ENCODE measurements at regions not wholly inside any gene's neighbourhood (a gene's known extent, or its start where the extent isn't known, plus 50 kb on each side); places are given as distances from the start of the nearest gene placed in this dataset.

DNA sequence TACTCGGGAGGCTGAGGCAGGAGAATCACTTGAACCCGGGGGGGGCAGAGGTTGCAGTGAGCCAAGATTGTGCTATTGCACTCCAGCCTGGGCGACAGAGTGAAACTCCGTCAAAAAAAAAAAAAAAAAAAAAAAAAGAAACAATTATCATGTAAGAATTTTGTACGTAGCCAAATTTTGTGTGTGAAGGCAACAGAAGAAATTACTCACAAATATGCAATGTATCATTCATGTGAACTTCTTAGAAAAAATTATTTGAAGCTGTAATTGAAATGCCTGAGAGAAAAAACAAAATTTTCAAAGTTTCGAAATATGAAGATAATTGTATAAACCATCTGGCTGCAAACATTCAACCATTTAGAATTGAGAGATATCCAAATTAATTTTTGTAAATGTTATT, 204.8 kb upstream of the PARD3B start:
- no peak overlapping the region for H3K9ac ChIP-seq (ENCODE audit: insufficient read depth, low read depth, low read length)
- FAIRE-seq (no peak), ATAC-seq (no peak), DNase-seq (ENCODE audit: low spot score) (no peak)
- ChIA-PET CTCF (ENCODE audit: low intra/inter-chr PET ratio, low total read pairs) (no interaction called here), POLR2A (no interaction called here)
- no peak overlapping the region for H2AFZ ChIP-seq (ENCODE audit: low read length)
- no peaks in the 10 kb centered on the region for H3K79me2 ChIP-seq (ENCODE audit: insufficient read depth, low read length)
- WGBS (ENCODE audit: low lambda C conversion rate), result 66% methylated on average over 6 of the region's 6 CpGs
- no peaks in the 10 kb centered on the region for H3K27me3 ChIP-seq (ENCODE audit: control insufficient read depth in 1 of 2, insufficient read depth in 2 of 2, low read length in 2 of 2)
- H3K27ac ChIP-seq (ENCODE audit: extremely low read length, insufficient read depth, low read length), result no peak overlapping the region
- H4K20me1 ChIP-seq (ENCODE audit: insufficient read depth, low read length), result no peaks in the 10 kb centered on the region; the same call in 1 of the 2 replicates
- H3K4me3 ChIP-seq (replicated peaks in 1 of 3; ENCODE audit: insufficient read depth in 1 of 3, low read depth in 2 of 3, low read length in 3 of 3), result no peak overlapping the region
- intact Hi-C loops (cut with micrococcal nuclease; ENCODE audit: unreplicated experiment), result no loop called here
- peaks cover 15% of the 10 kb centered on the region; the same call in 1 of the 2 replicates for H3K4me1 ChIP-seq (ENCODE audit: insufficient read depth, low read length)
- H3K9me3 ChIP-seq (ENCODE audit: low read length), result no peaks in the 10 kb centered on the region
- H3K4me2 ChIP-seq (ENCODE audit: low read depth, low read length), result no peak overlapping the region
- no peaks in the 10 kb centered on the region for H3K36me3 ChIP-seq (replicated peaks in 1 of 2; ENCODE audit: control insufficient read depth in 1 of 2, insufficient read depth in 2 of 2, low read length in 2 of 2)
- in situ Hi-C loops (cut with HindIII; ENCODE audit: extremely low pct_ligation_motif_present, low pct_unique_long_range_greater_than_20kb), result loop anchor here (25.0 kb wide), 1 partner anchor 1547 kb away; no protein-coding TSS in a partner anchor
- TF ChIP-seq NR1H2 (CRISPR knock-in tag; IDR thresholded peaks at IDR 0.05; ENCODE audit: borderline replicate concordance, low read depth), result no peak
- BruUV-seq (replicated peaks), result no TSS peak

DNA sequence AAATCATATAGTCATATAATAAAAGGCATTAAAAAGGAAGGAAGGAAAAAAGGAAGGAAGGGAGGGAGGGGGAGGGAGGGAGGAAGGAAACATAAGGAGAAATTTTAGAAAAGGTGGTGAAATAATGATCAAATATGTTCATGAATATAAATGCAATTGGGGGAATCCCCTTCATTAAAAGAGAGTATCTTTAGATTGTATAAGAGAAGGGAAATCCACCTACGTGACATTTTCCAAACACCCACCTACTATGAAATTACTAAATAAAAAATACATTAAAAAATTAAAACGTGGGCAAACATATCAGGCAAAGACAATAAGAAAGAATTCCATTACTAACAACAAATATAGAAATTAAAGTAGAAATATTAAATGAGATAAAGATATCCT, 203.4 kb upstream of the PARD3B start:
- no peaks in the 10 kb centered on the region for H3K27me3 ChIP-seq (ENCODE audit: control insufficient read depth in 1 of 2, insufficient read depth in 2 of 2, low read length in 2 of 2)
- 10% methylated on average over 2 of the region's 2 CpGs for WGBS (ENCODE audit: low lambda C conversion rate)
- no peak overlapping the region for H3K4me2 ChIP-seq (ENCODE audit: low read depth, low read length)
- DNase-seq (ENCODE audit: low spot score) (no peak), ATAC-seq (no peak), FAIRE-seq (no peak)
- no TSS peak for BruUV-seq (replicated peaks)
- no peaks in the 10 kb centered on the region for H3K9me3 ChIP-seq (ENCODE audit: low read length)
- no peak overlapping the region for H3K9ac ChIP-seq (ENCODE audit: insufficient read depth, low read depth, low read length)
- H3K4me3 ChIP-seq (replicated peaks in 1 of 3; ENCODE audit: insufficient read depth in 1 of 3, low read depth in 2 of 3, low read length in 3 of 3), result no peak overlapping the region
- intact Hi-C loops (cut with micrococcal nuclease; ENCODE audit: unreplicated experiment) (no loop called here), in situ Hi-C loops (cut with HindIII; ENCODE audit: extremely low pct_ligation_motif_present, low pct_unique_long_range_greater_than_20kb) (loop anchor here (25.0 kb wide), 1 partner anchor 1545 kb away; no protein-coding TSS in a partner anchor)
- peaks cover 15% of the 10 kb centered on the region; the same call in 1 of the 2 replicates for H3K4me1 ChIP-seq (ENCODE audit: insufficient read depth, low read length)
- H3K36me3 ChIP-seq (replicated peaks in 1 of 2; ENCODE audit: control insufficient read depth in 1 of 2, insufficient read depth in 2 of 2, low read length in 2 of 2), result no peaks in the 10 kb centered on the region
- TF ChIP-seq HNRNPK (IDR thresholded peaks at IDR 0.05; ENCODE audit: low read depth, low read length, poor library complexity, severe bottlenecking), result peak; percentile 95
- TF ChIP-seq, protein P1, sequence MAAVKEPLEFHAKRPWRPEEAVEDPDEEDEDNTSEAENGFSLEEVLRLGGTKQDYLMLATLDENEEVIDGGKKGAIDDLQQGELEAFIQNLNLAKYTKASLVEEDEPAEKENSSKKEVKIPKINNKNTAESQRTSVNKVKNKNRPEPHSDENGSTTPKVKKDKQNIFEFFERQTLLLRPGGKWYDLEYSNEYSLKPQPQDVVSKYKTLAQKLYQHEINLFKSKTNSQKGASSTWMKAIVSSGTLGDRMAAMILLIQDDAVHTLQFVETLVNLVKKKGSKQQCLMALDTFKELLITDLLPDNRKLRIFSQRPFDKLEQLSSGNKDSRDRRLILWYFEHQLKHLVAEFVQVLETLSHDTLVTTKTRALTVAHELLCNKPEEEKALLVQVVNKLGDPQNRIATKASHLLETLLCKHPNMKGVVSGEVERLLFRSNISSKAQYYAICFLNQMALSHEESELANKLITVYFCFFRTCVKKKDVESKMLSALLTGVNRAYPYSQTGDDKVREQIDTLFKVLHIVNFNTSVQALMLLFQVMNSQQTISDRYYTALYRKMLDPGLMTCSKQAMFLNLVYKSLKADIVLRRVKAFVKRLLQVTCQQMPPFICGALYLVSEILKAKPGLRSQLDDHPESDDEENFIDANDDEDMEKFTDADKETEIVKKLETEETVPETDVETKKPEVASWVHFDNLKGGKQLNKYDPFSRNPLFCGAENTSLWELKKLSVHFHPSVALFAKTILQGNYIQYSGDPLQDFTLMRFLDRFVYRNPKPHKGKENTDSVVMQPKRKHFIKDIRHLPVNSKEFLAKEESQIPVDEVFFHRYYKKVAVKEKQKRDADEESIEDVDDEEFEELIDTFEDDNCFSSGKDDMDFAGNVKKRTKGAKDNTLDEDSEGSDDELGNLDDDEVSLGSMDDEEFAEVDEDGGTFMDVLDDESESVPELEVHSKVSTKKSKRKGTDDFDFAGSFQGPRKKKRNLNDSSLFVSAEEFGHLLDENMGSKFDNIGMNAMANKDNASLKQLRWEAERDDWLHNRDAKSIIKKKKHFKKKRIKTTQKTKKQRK (IDR thresholded peaks at IDR 0.05; ENCODE audit: low read length), result no peak
- ChIA-PET POLR2A (no interaction called here), CTCF (ENCODE audit: low intra/inter-chr PET ratio, low total read pairs) (no interaction called here)
- no peak overlapping the region for H3K27ac ChIP-seq (ENCODE audit: extremely low read length, insufficient read depth, low read length)
- no peaks in the 10 kb centered on the region for H3K79me2 ChIP-seq (ENCODE audit: insufficient read depth, low read length)
- H4K20me1 ChIP-seq (ENCODE audit: insufficient read depth, low read length), result no peaks in the 10 kb centered on the region; the same call in 1 of the 2 replicates
- no peak overlapping the region for H2AFZ ChIP-seq (ENCODE audit: low read length)
